ENCODE measurements at regions not wholly inside any gene's neighbourhood (a gene's known extent, or its start where the extent isn't known, plus 50 kb on each side); places are given as distances from the start of the nearest gene placed in this dataset.
"Not testable (repeated sequence)": the region's sequence is repeated elsewhere in the genome, so short reads cannot be mapped to it uniquely, and the experiment has no call there.

- DNase-seq (ENCODE audit: missing footprints) = no peak
- ATAC-seq = no peak
- intact Hi-C loops (cut with DNase I) = no loop called here
Measured at GRCh38 chr4:72205298-72205697, 173.5 kb downstream of the NPFFR2 start.

- intact Hi-C loops (cut with DNase I) = no loop called here
- ATAC-seq = no peak
- DNase-seq (ENCODE audit: missing footprints) = no peak
Measured at GRCh38 chr4:72205831-72206230, 174.0 kb downstream of the NPFFR2 start.

GRCh38 chr4:72207196-72207595 is 175.4 kb downstream of the NPFFR2 start:
- ATAC-seq (no peak), DNase-seq (ENCODE audit: missing footprints) (no peak)
- intact Hi-C loops (cut with DNase I) = no loop called here

- intact Hi-C loops (cut with DNase I) = no loop called here
- DNase-seq (ENCODE audit: missing footprints) (no peak), ATAC-seq (no peak)
Measured at GRCh38 chr4:72208421-72209075, 176.7 kb downstream of the NPFFR2 start.

GRCh38 chr4:72209600-72209999 is 177.8 kb downstream of the NPFFR2 start:
- ATAC-seq (no peak), DNase-seq (ENCODE audit: missing footprints) (no peak)
- intact Hi-C loops (cut with DNase I) = no loop called here

- intact Hi-C loops (cut with DNase I); ATAC-seq; DNase-seq (ENCODE audit: missing footprints): not testable (repeated sequence)
Measured at GRCh38 chr4:72213763-72214162, 182.0 kb downstream of the NPFFR2 start.

- intact Hi-C loops (cut with DNase I) = no loop called here
- DNase-seq (ENCODE audit: missing footprints) = no peak
- ATAC-seq = no peak
Measured at GRCh38 chr4:72215198-72215597, 183.4 kb downstream of the NPFFR2 start.

GRCh38 chr4:72216539-72217277 is 184.9 kb downstream of the NPFFR2 start:
- ATAC-seq (no peak), DNase-seq (ENCODE audit: missing footprints) (peak; percentile 37)
- intact Hi-C loops (cut with DNase I) = no loop called here

- intact Hi-C loops (cut with DNase I) = no loop called here
- ATAC-seq (no peak), DNase-seq (ENCODE audit: missing footprints) (no peak)
Measured at GRCh38 chr4:72218953-72219352, 187.2 kb downstream of the NPFFR2 start.

All from Right ventricle myocardium inferior (tissue), 1 donor.